ENCODE measurements at regions not wholly inside any gene's neighbourhood (a gene's known extent, or its start where the extent isn't known, plus 50 kb on each side); places are given as distances from the start of the nearest gene placed in this dataset.

GRCh38 chr21:27221077-27221476 lies 254.2 kb upstream of the ADAMTS5 start:
- intact Hi-C loops (cut with DNase I; ENCODE audit: low total_unique reads): no loop called here
- Histone ChIP-seq H3K9me3 (no peaks in the 10 kb centered on the region), H3K27me3 (no peaks in the 10 kb centered on the region), H3K36me3 (no peaks in the 10 kb centered on the region), H3K4me3 (no peak overlapping the region), H3K4me1 (no peaks in the 10 kb centered on the region), H3K27ac (peak overlapping the region in 1 of 5 donors; percentile 5)
- 65 to 86% (median 73%) methylated on average over 2 of the region's 2 CpGs for WGBS, 5 donors
- peak in 1 of 2 donors; percentile 11 for DNase-seq
- TF ChIP-seq POLR2AphosphoS5 (IDR thresholded peaks at IDR 0.05) (no peak), CTCF (IDR thresholded peaks at IDR 0.05) (no peak), POLR2A (IDR thresholded peaks at IDR 0.05) (no peak), EP300 (IDR thresholded peaks at IDR 0.05) (no peak)

- H3K4me1 ChIP-seq: no peaks in the 10 kb centered on the region
- H3K9me3 ChIP-seq: no peaks in the 10 kb centered on the region
- DNase-seq: no peak
- no peaks in the 10 kb centered on the region for H3K36me3 ChIP-seq
- H3K27ac ChIP-seq: peak overlapping the region in 1 of 5 donors; percentile 5
- H3K4me3 ChIP-seq: no peak overlapping the region
- intact Hi-C loops (cut with DNase I; ENCODE audit: low total_unique reads): no loop called here
- H3K27me3 ChIP-seq: no peaks in the 10 kb centered on the region
- TF ChIP-seq EP300 (IDR thresholded peaks at IDR 0.05) (no peak), CTCF (IDR thresholded peaks at IDR 0.05) (no peak), POLR2A (IDR thresholded peaks at IDR 0.05) (no peak), POLR2AphosphoS5 (IDR thresholded peaks at IDR 0.05) (no peak)
Observed at GRCh38 chr21:27220416-27220815, 253.5 kb upstream of the ADAMTS5 start.

GRCh38 chr21:27219068-27219467 lies 252.2 kb upstream of the ADAMTS5 start:
- Histone ChIP-seq H3K27me3 (no peaks in the 10 kb centered on the region), H3K9me3 (no peaks in the 10 kb centered on the region), H3K36me3 (no peaks in the 10 kb centered on the region), H3K27ac (no peak overlapping the region), H3K4me1 (no peaks in the 10 kb centered on the region), H3K4me3 (no peak overlapping the region)
- TF ChIP-seq EP300 (IDR thresholded peaks at IDR 0.05) (no peak), POLR2A (IDR thresholded peaks at IDR 0.05) (no peak), POLR2AphosphoS5 (IDR thresholded peaks at IDR 0.05) (no peak), CTCF (IDR thresholded peaks at IDR 0.05) (no peak)
- WGBS, 5 donors: 74 to 95% (median 93%) methylated on average over 2 of the region's 2 CpGs
- intact Hi-C loops (cut with DNase I; ENCODE audit: low total_unique reads): no loop called here
- DNase-seq: no peak

GRCh38 chr21:27213303-27213702 lies 246.4 kb upstream of the ADAMTS5 start:
- no peak for TF ChIP-seq EP300 (IDR thresholded peaks at IDR 0.05)
- no peak for TF ChIP-seq POLR2A (IDR thresholded peaks at IDR 0.05)
- no peak for TF ChIP-seq POLR2AphosphoS5 (IDR thresholded peaks at IDR 0.05)
- no peak for TF ChIP-seq CTCF (IDR thresholded peaks at IDR 0.05)
- no peak overlapping the region for H3K4me3 ChIP-seq
- H3K27ac ChIP-seq: no peak overlapping the region
- no peaks in the 10 kb centered on the region for H3K4me1 ChIP-seq
- peaks cover 0 to 5% (median under 1%) of the 10 kb centered on the region in 4 donors for H3K9me3 ChIP-seq
- no peaks in the 10 kb centered on the region for H3K27me3 ChIP-seq
- intact Hi-C loops (cut with DNase I; ENCODE audit: low total_unique reads): no loop called here
- DNase-seq: no peak
- no peaks in the 10 kb centered on the region for H3K36me3 ChIP-seq
